Activated B cell treated with CpG ODN at 0.5 μM for 24 hours (primary cell): ENCODE measurements at regions not wholly inside any gene's neighbourhood (a gene's known extent, or its start where the extent isn't known, plus 50 kb on each side); places are given as distances from the start of the nearest gene placed in this dataset.

Experiments used
- ATAC-seq: fragments of 200-7000 bp; cut with Tn5 transposase; one replicate; pipeline ENCODE4 v1.10.0; 2021; ENCODE audit warnings: low read depth, mild to moderate bottlenecking, moderate library complexity
- CTCF ChIA-PET: fragments of 350-600 bp; sonication (Branson Sonifier 250); formaldehyde crosslinking; loops from one replicate; lab custom pipeline; 2021; ENCODE audit warnings: antibody characterized with exemption; lab: Charles Lee
- POLR2A ChIA-PET: fragments of 350-600 bp; sonication (Branson Sonifier 250); formaldehyde crosslinking; loops from one replicate; lab custom pipeline; 2021; ENCODE audit warnings: antibody characterized with exemption; lab: Charles Lee
- DNase-seq: peaks from one replicate; pipeline ENCODE4 v3.0.0; 2022
- H3K27ac Mint-ChIP-seq: one replicate; pipeline ENCODE4 v1.8.0; 2020; ENCODE audit warnings: mixed read lengths
- H3K27me3 Mint-ChIP-seq: one replicate; pipeline ENCODE4 v1.8.0; 2021; ENCODE audit warnings: mixed read lengths
- H3K36me3 Mint-ChIP-seq: one replicate; pipeline ENCODE4 v1.8.0; 2021; ENCODE audit warnings: low read depth, mixed read lengths
- H3K4me1 Mint-ChIP-seq: one replicate; pipeline ENCODE4 v1.8.0; 2021; ENCODE audit warnings: mixed read lengths
- H3K4me3 Mint-ChIP-seq: one replicate; pipeline ENCODE4 v1.8.0; 2020; ENCODE audit warnings: mild to moderate bottlenecking, mixed read lengths
- H3K9me3 Mint-ChIP-seq: one replicate; pipeline ENCODE4 v1.8.0; 2020; ENCODE audit warnings: mixed read lengths
- intact Hi-C: fragments of 100-400 bp; cut with micrococcal nuclease; formaldehyde crosslinking; loops from one replicate; pipeline ENCODE4 v1.15.1; 2024
- TF ChIP-seq, protein P1 (sequence below): fragments of 200-600 bp; IDR thresholded peaks from one replicate; pipeline ENCODE4 v1.8.0; 2022; ENCODE audit warnings: antibody characterized with exemption, mild to moderate bottlenecking

- Mint-ChIP-seq H3K4me1 (no peaks in the 10 kb centered on the region), H3K27ac (no peak overlapping the region), H3K36me3 (no peaks in the 10 kb centered on the region), H3K27me3 (no peaks in the 10 kb centered on the region), H3K9me3 (peaks cover 2% of the 10 kb centered on the region), H3K4me3 (no peak overlapping the region)
- DNase-seq, result no peak
- TF ChIP-seq, protein P1, sequence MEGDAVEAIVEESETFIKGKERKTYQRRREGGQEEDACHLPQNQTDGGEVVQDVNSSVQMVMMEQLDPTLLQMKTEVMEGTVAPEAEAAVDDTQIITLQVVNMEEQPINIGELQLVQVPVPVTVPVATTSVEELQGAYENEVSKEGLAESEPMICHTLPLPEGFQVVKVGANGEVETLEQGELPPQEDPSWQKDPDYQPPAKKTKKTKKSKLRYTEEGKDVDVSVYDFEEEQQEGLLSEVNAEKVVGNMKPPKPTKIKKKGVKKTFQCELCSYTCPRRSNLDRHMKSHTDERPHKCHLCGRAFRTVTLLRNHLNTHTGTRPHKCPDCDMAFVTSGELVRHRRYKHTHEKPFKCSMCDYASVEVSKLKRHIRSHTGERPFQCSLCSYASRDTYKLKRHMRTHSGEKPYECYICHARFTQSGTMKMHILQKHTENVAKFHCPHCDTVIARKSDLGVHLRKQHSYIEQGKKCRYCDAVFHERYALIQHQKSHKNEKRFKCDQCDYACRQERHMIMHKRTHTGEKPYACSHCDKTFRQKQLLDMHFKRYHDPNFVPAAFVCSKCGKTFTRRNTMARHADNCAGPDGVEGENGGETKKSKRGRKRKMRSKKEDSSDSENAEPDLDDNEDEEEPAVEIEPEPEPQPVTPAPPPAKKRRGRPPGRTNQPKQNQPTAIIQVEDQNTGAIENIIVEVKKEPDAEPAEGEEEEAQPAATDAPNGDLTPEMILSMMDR, result no peak
- no peak for ATAC-seq
- ChIA-PET CTCF (no interaction called here), POLR2A (no interaction called here)
- intact Hi-C loops, result no loop called here
Measured at GRCh38 chr4:127237581-127237980, 395.2 kb upstream of the INTU start.

GRCh38 chr4:127238956-127239475, 393.7 kb upstream of the INTU start:
- CTCF ChIA-PET, result no interaction called here

DNA sequence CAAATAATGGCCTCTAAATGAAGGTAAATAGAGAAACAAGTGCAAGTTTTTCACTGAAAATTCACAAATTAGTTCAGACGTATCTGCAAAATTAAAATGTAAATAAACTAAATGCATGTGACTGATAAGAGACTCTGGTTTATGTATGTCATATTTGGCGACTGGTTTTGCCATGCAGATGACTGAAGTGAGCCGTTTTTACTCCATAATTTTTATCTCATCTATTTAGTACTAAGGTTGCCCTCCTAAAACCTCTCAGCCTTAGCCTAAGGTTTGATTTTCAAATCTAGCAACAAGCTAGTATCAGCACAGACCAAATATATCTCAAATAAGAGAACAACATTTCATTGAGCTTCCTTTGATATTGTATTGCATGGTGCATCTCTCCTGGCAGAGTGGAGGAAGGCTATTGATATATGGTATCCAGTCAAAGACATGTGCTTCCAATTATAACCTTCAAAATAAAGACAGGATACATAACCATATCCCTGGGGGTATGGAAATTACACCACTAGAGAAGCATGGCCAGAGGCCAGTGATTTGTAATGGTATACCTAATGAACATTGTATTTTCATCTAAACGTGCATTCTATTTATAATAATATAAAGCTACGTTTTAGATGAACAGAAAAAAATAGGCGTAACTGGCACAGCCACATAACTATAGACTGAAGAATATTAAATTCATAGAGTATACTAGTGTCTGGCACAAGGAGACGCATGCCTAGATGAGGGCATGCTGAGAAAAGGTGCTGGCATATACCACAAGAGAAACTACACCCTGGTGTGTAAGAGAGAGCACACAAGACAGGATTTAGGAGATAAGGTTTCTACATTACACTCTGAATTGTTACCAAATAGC, 392.6 kb upstream of the INTU start:
- ATAC-seq (no peak), DNase-seq (no peak)
- Mint-ChIP-seq H3K36me3 (no peaks in the 10 kb centered on the region), H3K4me3 (no peak overlapping the region), H3K4me1 (no peaks in the 10 kb centered on the region), H3K9me3 (no peaks in the 10 kb centered on the region), H3K27me3 (no peaks in the 10 kb centered on the region), H3K27ac (no peak overlapping the region)
- TF ChIP-seq, protein P1, result no peak
- intact Hi-C loops, result no loop called here
- POLR2A ChIA-PET, result no interaction called here
- CTCF ChIA-PET, result no interaction called here

More at GRCh38 chr4:127238956-127239475, 393.7 kb upstream of the INTU start:
- no peaks in the 10 kb centered on the region for H3K9me3 Mint-ChIP-seq
- DNase-seq (no peak), ATAC-seq (no peak)
- no peak overlapping the region for H3K27ac Mint-ChIP-seq
- no peaks in the 10 kb centered on the region for H3K4me1 Mint-ChIP-seq
- H3K4me3 Mint-ChIP-seq, result no peak overlapping the region
- TF ChIP-seq, protein P1, result no peak
- no peaks in the 10 kb centered on the region for H3K36me3 Mint-ChIP-seq
- intact Hi-C loops, result no loop called here
- POLR2A ChIA-PET, result no interaction called here
- H3K27me3 Mint-ChIP-seq, result no peaks in the 10 kb centered on the region

GRCh38 chr4:127240764-127241105, 392.0 kb upstream of the INTU start:
- H3K9me3 Mint-ChIP-seq, result no peaks in the 10 kb centered on the region
- H3K4me3 Mint-ChIP-seq, result no peak overlapping the region
- H3K36me3 Mint-ChIP-seq, result no peaks in the 10 kb centered on the region
- no peak overlapping the region for H3K27ac Mint-ChIP-seq
- no peaks in the 10 kb centered on the region for H3K27me3 Mint-ChIP-seq
- POLR2A ChIA-PET, result no interaction called here
- TF ChIP-seq, protein P1, result no peak
- DNase-seq (no peak), ATAC-seq (no peak)
- intact Hi-C loops, result no loop called here
- CTCF ChIA-PET, result no interaction called here
- no peaks in the 10 kb centered on the region for H3K4me1 Mint-ChIP-seq

GRCh38 chr4:127244515-127244914, 388.2 kb upstream of the INTU start:
- no peaks in the 10 kb centered on the region for H3K36me3 Mint-ChIP-seq
- ATAC-seq, result no peak
- no peak overlapping the region for H3K27ac Mint-ChIP-seq
- TF ChIP-seq, protein P1, result no peak
- intact Hi-C loops, result no loop called here
- no peak overlapping the region for H3K4me3 Mint-ChIP-seq
- no peaks in the 10 kb centered on the region for H3K27me3 Mint-ChIP-seq
- CTCF ChIA-PET, result no interaction called here
- no peaks in the 10 kb centered on the region for H3K9me3 Mint-ChIP-seq
- no peak for DNase-seq
- POLR2A ChIA-PET, result no interaction called here
- no peaks in the 10 kb centered on the region for H3K4me1 Mint-ChIP-seq
